ENCODE measurements at regions not wholly inside any gene's neighbourhood (a gene's known extent, or its start where the extent isn't known, plus 50 kb on each side); places are given as distances from the start of the nearest gene placed in this dataset.

DNA sequence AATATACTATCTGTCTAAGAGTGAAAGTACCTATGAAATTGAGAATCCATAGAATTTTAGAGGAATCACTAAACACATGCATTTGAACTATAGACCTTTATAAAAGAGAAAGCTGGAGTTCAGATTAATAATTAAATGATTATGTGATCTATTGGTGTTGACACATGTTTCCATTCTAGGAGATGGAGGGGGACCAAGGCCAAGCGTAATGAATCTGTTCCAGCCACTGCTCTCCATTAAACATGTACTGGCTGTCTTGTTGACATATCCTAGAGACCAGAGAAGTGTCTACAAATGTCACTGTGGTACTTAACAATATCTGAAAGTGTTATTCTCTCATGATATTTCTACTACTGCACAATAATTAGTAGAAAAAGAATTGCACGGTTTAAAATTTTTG lies 432.4 kb downstream of the BMP2 start:
- Mint-ChIP-seq H3K4me3 (no peak overlapping the region), H3K4me1 (no peaks in the 10 kb centered on the region), H3K36me3 (no peaks in the 10 kb centered on the region), H3K27me3 (no peaks in the 10 kb centered on the region), H3K9me3 (peaks cover 9 to 18% (median 9%) of the 10 kb centered on the region in 3 donors), H3K27ac (no peak overlapping the region)
- Histone ChIP-seq H3K27ac (ENCODE audit: low read length) (no peak overlapping the region), H3K4me1 (ENCODE audit: control insufficient read depth in 1 of 2, extremely low read depth in 1 of 2, insufficient read depth in 2 of 2, low read length in 2 of 2) (no peaks in the 10 kb centered on the region), H3K36me3 (ENCODE audit: control insufficient read depth in 2 of 2, extremely low read depth in 1 of 2, insufficient read depth in 1 of 2, low read length in 1 of 2) (no peaks in the 10 kb centered on the region), H3K27me3 (replicated peaks in 1 of 2; ENCODE audit: control insufficient read depth in 2 of 2, extremely low read depth in 1 of 2, insufficient read depth in 2 of 2, low read length in 1 of 2) (no peaks in the 10 kb centered on the region), H3K4me3 (ENCODE audit: control insufficient read depth in 1 of 2, extremely low read depth in 1 of 2, low read length in 1 of 2) (no peak overlapping the region), H3K9me3 (no peaks in the 10 kb centered on the region)
- ChIA-PET POLR2A (no interaction called here), CTCF (no interaction called here)
- DNase-seq (no peak), ATAC-seq (replicated peaks in 1 of 4) (no peak)
- no CpG with 5 or more reads among the region's 2 CpGs for WGBS (ENCODE audit: insufficient coverage)

DNA sequence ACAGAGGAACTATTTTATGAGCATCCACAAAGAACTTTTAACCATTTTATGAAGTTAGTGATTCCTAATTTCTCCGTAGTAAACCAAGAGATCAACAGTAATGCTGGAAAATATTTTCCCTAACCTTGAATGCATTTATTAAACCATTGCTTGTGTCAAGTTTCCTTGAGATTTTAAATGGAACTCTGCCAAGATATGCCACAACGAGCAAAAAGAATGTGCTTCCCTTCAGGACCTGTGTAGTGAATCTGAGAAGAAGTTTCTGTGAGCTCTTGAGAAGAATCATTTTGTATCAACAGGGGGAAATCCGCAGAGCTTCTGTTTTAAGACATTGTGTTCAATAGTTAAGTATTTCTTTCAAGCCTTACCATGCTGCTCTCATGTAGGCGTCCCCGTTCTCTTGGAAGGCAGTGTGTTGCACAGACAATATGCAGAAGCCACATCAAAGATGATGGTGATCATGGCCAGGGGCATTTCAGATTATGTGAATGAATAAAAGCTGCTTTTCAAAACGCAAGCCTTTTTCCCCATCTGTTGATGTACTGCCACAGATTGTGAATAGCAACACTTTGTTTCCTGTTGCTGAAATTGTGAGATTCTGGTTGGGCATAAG lies 439.8 kb downstream of the BMP2 start:
- no peaks in the 10 kb centered on the region for H3K36me3 Mint-ChIP-seq
- no peak overlapping the region for H3K27ac Mint-ChIP-seq
- ATAC-seq (replicated peaks in 1 of 4) (no peak), DNase-seq (no peak)
- H3K36me3 ChIP-seq (ENCODE audit: control insufficient read depth in 2 of 2, extremely low read depth in 1 of 2, insufficient read depth in 1 of 2, low read length in 1 of 2), result no peaks in the 10 kb centered on the region
- ChIA-PET CTCF (no interaction called here), POLR2A (no interaction called here)
- no peaks in the 10 kb centered on the region for H3K27me3 Mint-ChIP-seq
- no peaks in the 10 kb centered on the region for H3K4me1 ChIP-seq (ENCODE audit: control insufficient read depth in 1 of 2, extremely low read depth in 1 of 2, insufficient read depth in 2 of 2, low read length in 2 of 2)
- H3K27me3 ChIP-seq (replicated peaks in 1 of 2; ENCODE audit: control insufficient read depth in 2 of 2, extremely low read depth in 1 of 2, insufficient read depth in 2 of 2, low read length in 1 of 2), result no peaks in the 10 kb centered on the region
- H3K9me3 Mint-ChIP-seq, result peaks cover 27 to 39% (median 28%) of the 10 kb centered on the region in 3 donors
- H3K4me1 Mint-ChIP-seq, result no peaks in the 10 kb centered on the region
- no peak overlapping the region for H3K27ac ChIP-seq (ENCODE audit: low read length)
- no peak overlapping the region for H3K4me3 ChIP-seq (ENCODE audit: control insufficient read depth in 1 of 2, extremely low read depth in 1 of 2, low read length in 1 of 2)
- 17% methylated on average over 1 of the region's 6 CpGs for WGBS (ENCODE audit: insufficient coverage)
- H3K9me3 ChIP-seq, result no peaks in the 10 kb centered on the region
- H3K4me3 Mint-ChIP-seq, result no peak overlapping the region

- ATAC-seq (replicated peaks in 1 of 4), result no peak
- Histone ChIP-seq H3K4me3 (ENCODE audit: control insufficient read depth in 1 of 2, extremely low read depth in 1 of 2, low read length in 1 of 2) (no peak overlapping the region), H3K27ac (ENCODE audit: low read length) (no peak overlapping the region), H3K9me3 (no peaks in the 10 kb centered on the region), H3K4me1 (ENCODE audit: control insufficient read depth in 1 of 2, extremely low read depth in 1 of 2, insufficient read depth in 2 of 2, low read length in 2 of 2) (no peaks in the 10 kb centered on the region), H3K27me3 (replicated peaks in 1 of 2; ENCODE audit: control insufficient read depth in 2 of 2, extremely low read depth in 1 of 2, insufficient read depth in 2 of 2, low read length in 1 of 2) (no peaks in the 10 kb centered on the region), H3K36me3 (ENCODE audit: control insufficient read depth in 2 of 2, extremely low read depth in 1 of 2, insufficient read depth in 1 of 2, low read length in 1 of 2) (no peaks in the 10 kb centered on the region)
- H3K27me3 Mint-ChIP-seq, result no peaks in the 10 kb centered on the region
- no peaks in the 10 kb centered on the region for H3K36me3 Mint-ChIP-seq
- no peaks in the 10 kb centered on the region for H3K4me1 Mint-ChIP-seq
- POLR2A ChIA-PET, result no interaction called here
- 40% methylated on average over 2 of the region's 4 CpGs for WGBS (ENCODE audit: insufficient coverage)
- CTCF ChIA-PET, result no interaction called here
- no peak overlapping the region for H3K4me3 Mint-ChIP-seq
- DNase-seq, result no peak
- peaks cover 25 to 40% (median 26%) of the 10 kb centered on the region in 3 donors for H3K9me3 Mint-ChIP-seq
- no peak overlapping the region for H3K27ac Mint-ChIP-seq
Observed at GRCh38 chr20:7210910-7211309, 443.4 kb downstream of the BMP2 start.

- no peak for DNase-seq
- peaks cover 11 to 28% (median 23%) of the 10 kb centered on the region in 3 donors for H3K9me3 Mint-ChIP-seq
- H3K36me3 Mint-ChIP-seq, result no peaks in the 10 kb centered on the region
- H3K9me3 ChIP-seq, result no peaks in the 10 kb centered on the region
- H3K27me3 ChIP-seq (replicated peaks in 1 of 2; ENCODE audit: control insufficient read depth in 2 of 2, extremely low read depth in 1 of 2, insufficient read depth in 2 of 2, low read length in 1 of 2), result no peaks in the 10 kb centered on the region
- no peaks in the 10 kb centered on the region for H3K27me3 Mint-ChIP-seq
- no peak overlapping the region for H3K27ac ChIP-seq (ENCODE audit: low read length)
- CTCF ChIA-PET, result no interaction called here
- 100% methylated on average over 1 of the region's 3 CpGs for WGBS (ENCODE audit: insufficient coverage)
- no peak overlapping the region for H3K27ac Mint-ChIP-seq
- H3K4me3 Mint-ChIP-seq, result no peak overlapping the region
- POLR2A ChIA-PET, result no interaction called here
- no peaks in the 10 kb centered on the region for H3K4me1 Mint-ChIP-seq
- no peak for ATAC-seq (replicated peaks in 1 of 4)
- no peak overlapping the region for H3K4me3 ChIP-seq (ENCODE audit: control insufficient read depth in 1 of 2, extremely low read depth in 1 of 2, low read length in 1 of 2)
- no peaks in the 10 kb centered on the region for H3K4me1 ChIP-seq (ENCODE audit: control insufficient read depth in 1 of 2, extremely low read depth in 1 of 2, insufficient read depth in 2 of 2, low read length in 2 of 2)
- no peaks in the 10 kb centered on the region for H3K36me3 ChIP-seq (ENCODE audit: control insufficient read depth in 2 of 2, extremely low read depth in 1 of 2, insufficient read depth in 1 of 2, low read length in 1 of 2)
Observed at GRCh38 chr20:7214081-7214740, 446.7 kb downstream of the BMP2 start.

- H3K9me3 ChIP-seq, result no peaks in the 10 kb centered on the region
- CTCF ChIA-PET, result no interaction called here
- no peak for ATAC-seq (replicated peaks in 1 of 4)
- Mint-ChIP-seq H3K27me3 (no peaks in the 10 kb centered on the region), H3K4me3 (no peak overlapping the region), H3K4me1 (no peaks in the 10 kb centered on the region), H3K9me3 (peaks cover 15 to 18% (median 17%) of the 10 kb centered on the region in 3 donors), H3K36me3 (no peaks in the 10 kb centered on the region), H3K27ac (no peak overlapping the region)
- no peak overlapping the region for H3K4me3 ChIP-seq (ENCODE audit: control insufficient read depth in 1 of 2, extremely low read depth in 1 of 2, low read length in 1 of 2)
- no peak overlapping the region for H3K27ac ChIP-seq (ENCODE audit: low read length)
- POLR2A ChIA-PET, result no interaction called here
- WGBS (ENCODE audit: insufficient coverage), result no CpG with 5 or more reads among the region's 1 CpG
- no peaks in the 10 kb centered on the region for H3K36me3 ChIP-seq (ENCODE audit: control insufficient read depth in 2 of 2, extremely low read depth in 1 of 2, insufficient read depth in 1 of 2, low read length in 1 of 2)
- no peaks in the 10 kb centered on the region for H3K27me3 ChIP-seq (replicated peaks in 1 of 2; ENCODE audit: control insufficient read depth in 2 of 2, extremely low read depth in 1 of 2, insufficient read depth in 2 of 2, low read length in 1 of 2)
- H3K4me1 ChIP-seq (ENCODE audit: control insufficient read depth in 1 of 2, extremely low read depth in 1 of 2, insufficient read depth in 2 of 2, low read length in 2 of 2), result no peaks in the 10 kb centered on the region
- no peak for DNase-seq
Observed at GRCh38 chr20:7217606-7218005, 450.1 kb downstream of the BMP2 start.

DNA sequence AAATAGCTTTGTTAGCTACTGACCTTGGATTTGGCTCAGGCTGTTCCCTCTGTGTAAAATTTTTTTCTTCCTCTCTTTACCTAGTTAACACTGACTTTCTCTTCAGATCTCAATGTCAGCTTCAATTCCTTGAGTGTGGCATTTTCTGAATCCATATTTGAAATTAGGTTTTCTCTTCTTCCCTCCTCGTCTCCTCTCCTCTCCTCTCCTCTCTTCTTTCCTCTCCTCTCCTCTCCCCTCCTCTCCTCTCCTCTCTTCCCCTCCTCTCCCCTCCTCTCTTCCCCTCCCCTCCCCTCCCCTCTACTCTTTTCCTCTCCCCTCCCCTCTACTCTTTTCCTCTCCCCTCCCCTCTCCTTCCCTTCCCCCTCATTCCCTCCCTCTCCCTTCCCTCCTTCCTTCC lies 453.3 kb downstream of the BMP2 start:
- Histone ChIP-seq H3K4me3 (ENCODE audit: control insufficient read depth in 1 of 2, extremely low read depth in 1 of 2, low read length in 1 of 2) (no peak overlapping the region), H3K27me3 (replicated peaks in 1 of 2; ENCODE audit: control insufficient read depth in 2 of 2, extremely low read depth in 1 of 2, insufficient read depth in 2 of 2, low read length in 1 of 2) (no peaks in the 10 kb centered on the region), H3K36me3 (ENCODE audit: control insufficient read depth in 2 of 2, extremely low read depth in 1 of 2, insufficient read depth in 1 of 2, low read length in 1 of 2) (no peaks in the 10 kb centered on the region), H3K4me1 (ENCODE audit: control insufficient read depth in 1 of 2, extremely low read depth in 1 of 2, insufficient read depth in 2 of 2, low read length in 2 of 2) (no peaks in the 10 kb centered on the region), H3K27ac (ENCODE audit: low read length) (no peak overlapping the region), H3K9me3 (no peaks in the 10 kb centered on the region)
- Mint-ChIP-seq H3K27me3 (no peaks in the 10 kb centered on the region), H3K27ac (no peak overlapping the region), H3K36me3 (no peaks in the 10 kb centered on the region), H3K4me1 (no peaks in the 10 kb centered on the region), H3K9me3 (peaks cover 25 to 32% (median 28%) of the 10 kb centered on the region in 3 donors), H3K4me3 (no peak overlapping the region)
- CTCF ChIA-PET, result no interaction called here
- no peak for ATAC-seq (replicated peaks in 1 of 4)
- no peak for DNase-seq
- WGBS (ENCODE audit: insufficient coverage), result no CpG with 5 or more reads among the region's 1 CpG
- POLR2A ChIA-PET, result no interaction called here

DNA sequence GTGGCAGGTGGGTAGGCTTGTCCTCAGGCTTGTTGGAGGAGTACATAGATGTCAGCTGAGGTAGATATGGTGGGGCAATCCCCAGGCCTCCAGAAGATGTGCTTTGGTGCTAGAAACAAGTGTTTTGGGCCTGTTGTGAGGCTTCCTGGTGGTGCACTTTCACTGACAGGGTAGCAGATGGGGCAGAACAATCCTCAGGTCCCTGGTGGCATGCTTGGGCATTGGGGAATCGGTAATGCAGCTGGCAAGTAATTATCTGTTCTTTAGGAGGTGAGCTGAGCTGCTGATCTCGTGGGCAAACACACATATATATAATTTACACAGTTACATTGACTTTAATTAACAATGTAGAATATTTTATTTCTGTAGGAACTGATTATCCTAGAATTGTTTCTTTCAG lies 458.7 kb downstream of the BMP2 start:
- ChIA-PET POLR2A (no interaction called here), CTCF (no interaction called here)
- no CpG with 5 or more reads among the region's 2 CpGs for WGBS (ENCODE audit: insufficient coverage)
- Mint-ChIP-seq H3K4me3 (no peak overlapping the region), H3K36me3 (no peaks in the 10 kb centered on the region), H3K4me1 (no peaks in the 10 kb centered on the region), H3K27me3 (no peaks in the 10 kb centered on the region), H3K9me3 (peaks cover 19 to 37% (median 25%) of the 10 kb centered on the region in 3 donors), H3K27ac (no peak overlapping the region)
- Histone ChIP-seq H3K4me3 (ENCODE audit: control insufficient read depth in 1 of 2, extremely low read depth in 1 of 2, low read length in 1 of 2) (no peak overlapping the region), H3K27ac (ENCODE audit: low read length) (no peak overlapping the region), H3K9me3 (no peaks in the 10 kb centered on the region), H3K27me3 (replicated peaks in 1 of 2; ENCODE audit: control insufficient read depth in 2 of 2, extremely low read depth in 1 of 2, insufficient read depth in 2 of 2, low read length in 1 of 2) (no peaks in the 10 kb centered on the region), H3K36me3 (ENCODE audit: control insufficient read depth in 2 of 2, extremely low read depth in 1 of 2, insufficient read depth in 1 of 2, low read length in 1 of 2) (no peaks in the 10 kb centered on the region), H3K4me1 (ENCODE audit: control insufficient read depth in 1 of 2, extremely low read depth in 1 of 2, insufficient read depth in 2 of 2, low read length in 2 of 2) (no peaks in the 10 kb centered on the region)
- ATAC-seq (replicated peaks in 1 of 4) (no peak), DNase-seq (no peak)

Measured in T-cell (primary cell).